ENCODE measurements at regions not wholly inside any gene's neighbourhood (a gene's known extent, or its start where the extent isn't known, plus 50 kb on each side); places are given as distances from the start of the nearest gene placed in this dataset.
"Not testable (repeated sequence)": the region's sequence is repeated elsewhere in the genome, so short reads cannot be mapped to it uniquely, and the experiment has no call there.

GRCh38 chr14:106215229-106215628, 688.8 kb downstream of the TMEM121 start:
- DNase-seq (ENCODE audit: low read depth in 1 of 2, low spot score in 1 of 2) = no peak

- DNase-seq (ENCODE audit: low read depth in 1 of 2, low spot score in 1 of 2) = no peak
These were observed 690.3 kb downstream of the TMEM121 start for GRCh38 chr14:106216679-106217078.

GRCh38 chr14:106218174-106218573, 691.8 kb downstream of the TMEM121 start:
- no peak for DNase-seq (ENCODE audit: low read depth in 1 of 2, low spot score in 1 of 2)

- no peak for DNase-seq (ENCODE audit: low read depth in 1 of 2, low spot score in 1 of 2)
These were observed 695.9 kb downstream of the TMEM121 start for GRCh38 chr14:106222311-106222710.

GRCh38 chr14:106222731-106223130, 696.3 kb downstream of the TMEM121 start:
- DNase-seq (ENCODE audit: low read depth in 1 of 2, low spot score in 1 of 2) = no peak

- DNase-seq (ENCODE audit: low read depth in 1 of 2, low spot score in 1 of 2) = no peak
These were observed 701.4 kb downstream of the TMEM121 start for GRCh38 chr14:106227793-106228192.

GRCh38 chr14:106228541-106229158, 702.3 kb downstream of the TMEM121 start:
- peak in 1 of 2 donors; percentile 30 for DNase-seq (ENCODE audit: low read depth in 1 of 2, low spot score in 1 of 2)

- no peak for DNase-seq (ENCODE audit: low read depth in 1 of 2, low spot score in 1 of 2)
These were observed 703.7 kb downstream of the TMEM121 start for GRCh38 chr14:106230071-106230470.

- DNase-seq (ENCODE audit: low read depth in 1 of 2, low spot score in 1 of 2) = not testable (repeated sequence)
These were observed 706.8 kb downstream of the TMEM121 start for GRCh38 chr14:106233191-106233590.

- not testable (repeated sequence) for DNase-seq (ENCODE audit: low read depth in 1 of 2, low spot score in 1 of 2)
These were observed 708.3 kb downstream of the TMEM121 start for GRCh38 chr14:106234525-106235254.

GRCh38 chr14:106235356-106236159, 709.2 kb downstream of the TMEM121 start:
- no peak for DNase-seq (ENCODE audit: low read depth in 1 of 2, low spot score in 1 of 2)

GRCh38 chr14:106248321-106249192, 722.2 kb downstream of the TMEM121 start:
- no peak for DNase-seq (ENCODE audit: low read depth in 1 of 2, low spot score in 1 of 2)

GRCh38 chr14:106253995-106254394, 727.6 kb downstream of the TMEM121 start:
- not testable (repeated sequence) for DNase-seq (ENCODE audit: low read depth in 1 of 2, low spot score in 1 of 2)

- DNase-seq (ENCODE audit: low read depth in 1 of 2, low spot score in 1 of 2) = peak; percentile 63 to 72
These were observed 731.2 kb downstream of the TMEM121 start for GRCh38 chr14:106257569-106257994.

GRCh38 chr14:106268013-106268727, 741.8 kb downstream of the TMEM121 start:
- peak; percentile 52 to 84 for DNase-seq (ENCODE audit: low read depth in 1 of 2, low spot score in 1 of 2)

GRCh38 chr14:106269029-106269428, 742.6 kb downstream of the TMEM121 start:
- DNase-seq (ENCODE audit: low read depth in 1 of 2, low spot score in 1 of 2) = no peak

- no peak for DNase-seq (ENCODE audit: low read depth in 1 of 2, low spot score in 1 of 2)
These were observed 743.2 kb downstream of the TMEM121 start for GRCh38 chr14:106269451-106270204.

- not testable (repeated sequence) for DNase-seq (ENCODE audit: low read depth in 1 of 2, low spot score in 1 of 2)
These were observed 744.2 kb downstream of the TMEM121 start for GRCh38 chr14:106270476-106271121.
